PFSK-1 (cell line): ENCODE measurements at regions not wholly inside any gene's neighbourhood (a gene's known extent, or its start where the extent isn't known, plus 50 kb on each side); places are given as distances from the start of the nearest gene placed in this dataset.

Experiments used
- POLR2AphosphoS5 ChIP-seq: IDR thresholded peaks from 2 replicates; pipeline ENCODE4 v1.6.1; 2012; ENCODE audit warnings: low read depth, mild to moderate bottlenecking, control low read depth, low read length, moderate library complexity
- SIN3A ChIP-seq: IDR thresholded peaks from 2 replicates; pipeline ENCODE4 v1.6.1; 2012; ENCODE audit warnings: mild to moderate bottlenecking, low read length, moderate library complexity, borderline replicate concordance; ENCODE audit not compliant: insufficient read depth
- TAF1 ChIP-seq: IDR thresholded peaks from 2 replicates; pipeline ENCODE4 v1.6.1; 2012; ENCODE audit warnings: low read length, control low read depth, borderline replicate concordance; ENCODE audit not compliant: insufficient read depth
- TF ChIP-seq, protein P1 (sequence below), 2 experiments: IDR thresholded peaks; 2 replicates each; pipeline versions ENCODE4 v1.6.1 to v1.8.0; 2011 to 2012; ENCODE audit warnings: low read depth in 2 of 2, low read length in 2 of 2, control low read depth in 1 of 2, inconsistent platforms in 1 of 2, mild to moderate bottlenecking in 1 of 2, moderate library complexity in 1 of 2; ENCODE audit not compliant: insufficient read depth in 1 of 2

DNA sequence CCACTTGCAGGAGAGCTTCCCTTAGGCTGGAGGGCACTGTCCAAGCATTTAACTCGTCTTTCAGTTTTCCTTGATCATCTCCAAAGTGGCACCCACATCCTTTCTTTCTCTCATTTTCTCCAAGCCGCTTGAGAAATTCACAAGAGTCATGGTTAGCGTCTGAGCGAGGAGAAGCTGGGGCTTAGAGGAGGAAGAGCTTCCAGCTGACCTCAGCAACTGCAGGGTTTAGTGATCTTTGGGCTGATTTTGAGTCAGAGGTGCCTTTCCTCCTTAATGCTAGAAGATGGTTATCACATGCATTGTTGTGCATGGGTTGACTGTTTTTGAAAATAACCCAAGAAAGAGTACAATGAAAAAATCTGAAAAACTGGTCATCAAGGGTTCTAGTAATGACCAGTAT is 134.7 kb downstream of the GADD45G start:
- TF ChIP-seq POLR2AphosphoS5: no peak
- TF ChIP-seq, protein P1, sequence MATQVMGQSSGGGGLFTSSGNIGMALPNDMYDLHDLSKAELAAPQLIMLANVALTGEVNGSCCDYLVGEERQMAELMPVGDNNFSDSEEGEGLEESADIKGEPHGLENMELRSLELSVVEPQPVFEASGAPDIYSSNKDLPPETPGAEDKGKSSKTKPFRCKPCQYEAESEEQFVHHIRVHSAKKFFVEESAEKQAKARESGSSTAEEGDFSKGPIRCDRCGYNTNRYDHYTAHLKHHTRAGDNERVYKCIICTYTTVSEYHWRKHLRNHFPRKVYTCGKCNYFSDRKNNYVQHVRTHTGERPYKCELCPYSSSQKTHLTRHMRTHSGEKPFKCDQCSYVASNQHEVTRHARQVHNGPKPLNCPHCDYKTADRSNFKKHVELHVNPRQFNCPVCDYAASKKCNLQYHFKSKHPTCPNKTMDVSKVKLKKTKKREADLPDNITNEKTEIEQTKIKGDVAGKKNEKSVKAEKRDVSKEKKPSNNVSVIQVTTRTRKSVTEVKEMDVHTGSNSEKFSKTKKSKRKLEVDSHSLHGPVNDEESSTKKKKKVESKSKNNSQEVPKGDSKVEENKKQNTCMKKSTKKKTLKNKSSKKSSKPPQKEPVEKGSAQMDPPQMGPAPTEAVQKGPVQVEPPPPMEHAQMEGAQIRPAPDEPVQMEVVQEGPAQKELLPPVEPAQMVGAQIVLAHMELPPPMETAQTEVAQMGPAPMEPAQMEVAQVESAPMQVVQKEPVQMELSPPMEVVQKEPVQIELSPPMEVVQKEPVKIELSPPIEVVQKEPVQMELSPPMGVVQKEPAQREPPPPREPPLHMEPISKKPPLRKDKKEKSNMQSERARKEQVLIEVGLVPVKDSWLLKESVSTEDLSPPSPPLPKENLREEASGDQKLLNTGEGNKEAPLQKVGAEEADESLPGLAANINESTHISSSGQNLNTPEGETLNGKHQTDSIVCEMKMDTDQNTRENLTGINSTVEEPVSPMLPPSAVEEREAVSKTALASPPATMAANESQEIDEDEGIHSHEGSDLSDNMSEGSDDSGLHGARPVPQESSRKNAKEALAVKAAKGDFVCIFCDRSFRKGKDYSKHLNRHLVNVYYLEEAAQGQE (IDR thresholded peaks at IDR 0.05; ENCODE audit: insufficient read depth in 1 of 2, low read depth in 2 of 2, low read length in 2 of 2): no peak
- TF ChIP-seq SIN3A: no peak
- TF ChIP-seq TAF1: no peak
